ENCODE measurements at regions not wholly inside any gene's neighbourhood (a gene's known extent, or its start where the extent isn't known, plus 50 kb on each side); places are given as distances from the start of the nearest gene placed in this dataset.

GRCh38 chr12:33602515-33602914 lies 162.9 kb upstream of the SYT10 start:
- H3K27ac ChIP-seq = no peak overlapping the region
- no peaks in the 10 kb centered on the region for H3K36me3 ChIP-seq
- TF ChIP-seq POLR2AphosphoS5 (IDR thresholded peaks at IDR 0.05) (no peak), EP300 (IDR thresholded peaks at IDR 0.05) (no peak), CTCF (IDR thresholded peaks at IDR 0.05) (no peak), POLR2A (IDR thresholded peaks at IDR 0.05) (no peak)
- H3K9me3 ChIP-seq = no peaks in the 10 kb centered on the region
- intact Hi-C loops (cut with DNase I; ENCODE audit: low total_unique reads) = no loop called here
- H3K4me3 ChIP-seq = no peak overlapping the region
- DNase-seq = peak in 1 of 2 donors; percentile 27
- 17 to 37% (median 26%) methylated on average over 1 of the region's 1 CpG for WGBS, 5 donors
- H3K4me1 ChIP-seq = no peaks in the 10 kb centered on the region
- H3K27me3 ChIP-seq = no peaks in the 10 kb centered on the region

GRCh38 chr12:33605757-33606156 lies 166.1 kb upstream of the SYT10 start:
- Histone ChIP-seq H3K27me3 (no peaks in the 10 kb centered on the region), H3K27ac (no peak overlapping the region), H3K4me1 (no peaks in the 10 kb centered on the region), H3K36me3 (no peaks in the 10 kb centered on the region), H3K9me3 (no peaks in the 10 kb centered on the region), H3K4me3 (no peak overlapping the region)
- intact Hi-C loops (cut with DNase I; ENCODE audit: low total_unique reads) = no loop called here
- TF ChIP-seq POLR2A (IDR thresholded peaks at IDR 0.05) (no peak), CTCF (IDR thresholded peaks at IDR 0.05) (peak in 1 of 7 experiments; percentile 36)
- WGBS, 5 donors = 21 to 38% (median 28%) methylated on average over 2 of the region's 2 CpGs
- DNase-seq = peak in 1 of 2 donors; percentile 22

GRCh38 chr12:33609910-33610309 lies 170.3 kb upstream of the SYT10 start:
- no peaks in the 10 kb centered on the region for H3K27me3 ChIP-seq
- H3K27ac ChIP-seq = no peak overlapping the region
- no peak for DNase-seq
- intact Hi-C loops (cut with DNase I; ENCODE audit: low total_unique reads) = no loop called here
- no peak for TF ChIP-seq POLR2AphosphoS5 (IDR thresholded peaks at IDR 0.05)
- TF ChIP-seq CTCF (IDR thresholded peaks at IDR 0.05) = no peak
- no peaks in the 10 kb centered on the region for H3K4me1 ChIP-seq
- H3K36me3 ChIP-seq = no peaks in the 10 kb centered on the region
- no peaks in the 10 kb centered on the region for H3K9me3 ChIP-seq
- H3K4me3 ChIP-seq = no peak overlapping the region
- 73 to 79% (median 75%) methylated on average over 4 of the region's 4 CpGs for WGBS, 5 donors

DNA sequence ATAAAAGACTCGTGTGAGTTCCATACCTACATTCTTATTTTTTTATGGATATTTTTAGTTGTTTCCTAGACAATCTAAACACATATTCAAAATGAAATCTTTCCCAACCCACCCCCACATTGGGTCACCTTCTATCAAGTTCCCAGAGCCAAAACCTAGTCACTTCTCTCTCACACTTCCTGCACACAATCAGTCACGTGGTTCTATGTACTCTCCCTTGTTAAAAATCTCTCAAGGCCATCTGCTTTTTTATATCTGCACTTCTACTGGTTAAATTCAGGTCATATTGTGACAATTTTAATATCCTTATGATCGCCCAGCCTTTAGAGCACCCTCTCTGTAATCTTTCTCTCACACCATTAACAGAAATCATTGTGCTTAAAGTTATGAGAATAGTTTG lies 175.0 kb upstream of the SYT10 start:
- intact Hi-C loops (cut with DNase I; ENCODE audit: low total_unique reads) = no loop called here
- no peak overlapping the region for H3K27ac ChIP-seq
- DNase-seq = no peak
- H3K4me3 ChIP-seq = no peak overlapping the region
- 70 to 76% (median 72%) methylated on average over 3 of the region's 3 CpGs for WGBS, 5 donors
- H3K4me1 ChIP-seq = no peaks in the 10 kb centered on the region
- H3K36me3 ChIP-seq = no peaks in the 10 kb centered on the region
- H3K9me3 ChIP-seq = peaks cover 0 to 29% (median 22%) of the 10 kb centered on the region in 4 donors
- H3K27me3 ChIP-seq = no peaks in the 10 kb centered on the region
- no peak for TF ChIP-seq POLR2A (IDR thresholded peaks at IDR 0.05)
- TF ChIP-seq CTCF (IDR thresholded peaks at IDR 0.05) = no peak
- no peak for TF ChIP-seq POLR2AphosphoS5 (IDR thresholded peaks at IDR 0.05)
- TF ChIP-seq EP300 (IDR thresholded peaks at IDR 0.05) = no peak

All from stomach (tissue), 8 donors.